ENCODE measurements at regions not wholly inside any gene's neighbourhood (a gene's known extent, or its start where the extent isn't known, plus 50 kb on each side); places are given as distances from the start of the nearest gene placed in this dataset.

DNA sequence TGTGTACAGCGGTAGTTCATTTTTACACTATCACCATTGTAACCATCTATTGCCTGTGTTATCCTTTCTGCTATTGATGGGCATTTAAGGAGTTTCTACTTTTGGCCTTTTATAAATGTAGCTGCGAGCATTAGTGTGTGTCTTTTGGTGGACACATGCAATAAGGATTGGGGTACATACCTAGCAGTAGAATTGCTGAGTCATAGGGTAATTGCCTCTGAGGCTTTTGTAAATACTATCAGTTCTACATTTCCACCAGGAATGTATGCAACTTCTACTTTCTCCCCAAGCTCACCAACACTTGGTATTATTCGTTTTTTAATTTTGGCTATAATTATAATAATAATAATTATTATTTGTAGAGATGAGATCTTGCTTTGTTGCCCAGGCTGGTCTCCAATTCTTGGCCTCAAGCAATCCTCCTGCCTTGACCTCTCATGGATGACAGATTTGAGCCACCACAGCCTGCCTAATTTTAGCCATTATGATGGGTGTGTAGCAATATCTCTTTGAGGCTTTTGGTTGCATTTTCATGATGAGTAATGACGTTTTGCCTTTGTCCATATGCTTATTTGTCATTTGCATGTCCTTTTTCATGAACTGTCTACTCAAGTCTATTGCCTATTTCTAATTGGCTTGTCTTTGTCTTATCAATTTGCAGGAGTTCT lies 277.0 kb downstream of the ACTR3B start:
- Histone ChIP-seq H3K4me1 (replicated peaks) (no peaks in the 10 kb centered on the region), H3K27ac (no peak overlapping the region), H3K36me3 (no peaks in the 10 kb centered on the region), H3K4me3 (no peak overlapping the region), H3K9me3 (no peaks in the 10 kb centered on the region), H3K27me3 (replicated peaks; ENCODE audit: insufficient read depth) (no peaks in the 10 kb centered on the region)
- TF ChIP-seq, protein P1, sequence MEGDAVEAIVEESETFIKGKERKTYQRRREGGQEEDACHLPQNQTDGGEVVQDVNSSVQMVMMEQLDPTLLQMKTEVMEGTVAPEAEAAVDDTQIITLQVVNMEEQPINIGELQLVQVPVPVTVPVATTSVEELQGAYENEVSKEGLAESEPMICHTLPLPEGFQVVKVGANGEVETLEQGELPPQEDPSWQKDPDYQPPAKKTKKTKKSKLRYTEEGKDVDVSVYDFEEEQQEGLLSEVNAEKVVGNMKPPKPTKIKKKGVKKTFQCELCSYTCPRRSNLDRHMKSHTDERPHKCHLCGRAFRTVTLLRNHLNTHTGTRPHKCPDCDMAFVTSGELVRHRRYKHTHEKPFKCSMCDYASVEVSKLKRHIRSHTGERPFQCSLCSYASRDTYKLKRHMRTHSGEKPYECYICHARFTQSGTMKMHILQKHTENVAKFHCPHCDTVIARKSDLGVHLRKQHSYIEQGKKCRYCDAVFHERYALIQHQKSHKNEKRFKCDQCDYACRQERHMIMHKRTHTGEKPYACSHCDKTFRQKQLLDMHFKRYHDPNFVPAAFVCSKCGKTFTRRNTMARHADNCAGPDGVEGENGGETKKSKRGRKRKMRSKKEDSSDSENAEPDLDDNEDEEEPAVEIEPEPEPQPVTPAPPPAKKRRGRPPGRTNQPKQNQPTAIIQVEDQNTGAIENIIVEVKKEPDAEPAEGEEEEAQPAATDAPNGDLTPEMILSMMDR (IDR thresholded peaks at IDR 0.05), result no peak
- TF ChIP-seq POLR2AphosphoS5 (IDR thresholded peaks at IDR 0.05) (no peak), POLR2A (IDR thresholded peaks at IDR 0.05) (no peak)
- DNase-seq (ENCODE audit: low spot score), result no peak
- intact Hi-C loops (cut with DNase I), result no loop called here
- 76% methylated on average over 4 of the region's 4 CpGs for WGBS

DNA sequence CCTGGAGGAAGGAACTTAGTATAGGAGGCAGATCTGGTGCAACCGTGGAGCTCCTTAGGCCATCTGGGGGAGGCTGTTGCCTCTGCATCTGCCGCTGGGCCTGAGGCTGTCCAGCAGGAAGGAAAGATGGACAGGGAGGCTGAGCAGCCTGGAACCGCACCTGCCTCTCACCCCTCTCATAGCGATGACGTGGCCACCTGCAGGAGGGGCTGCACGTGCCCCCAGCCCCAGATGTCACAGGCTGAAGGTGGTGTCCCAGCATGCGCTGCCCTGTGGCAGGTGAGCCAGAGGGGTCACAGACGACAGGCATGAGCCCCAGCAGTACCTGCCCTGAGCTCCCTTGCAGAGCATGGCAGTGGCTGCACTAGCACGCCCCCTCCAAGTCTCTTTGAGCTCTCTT lies 283.9 kb downstream of the ACTR3B start:
- intact Hi-C loops (cut with DNase I), result no loop called here
- Histone ChIP-seq H3K4me1 (replicated peaks) (no peaks in the 10 kb centered on the region), H3K27me3 (replicated peaks; ENCODE audit: insufficient read depth) (no peaks in the 10 kb centered on the region), H3K9me3 (no peaks in the 10 kb centered on the region), H3K4me3 (no peak overlapping the region), H3K27ac (no peak overlapping the region), H3K36me3 (no peaks in the 10 kb centered on the region)
- 86% methylated on average over 9 of the region's 9 CpGs for WGBS
- no peak for DNase-seq (ENCODE audit: low spot score)
- TF ChIP-seq, protein P1 (IDR thresholded peaks at IDR 0.05), result no peak
- TF ChIP-seq POLR2AphosphoS5 (IDR thresholded peaks at IDR 0.05), result no peak
- TF ChIP-seq POLR2A (IDR thresholded peaks at IDR 0.05), result no peak

GRCh38 chr7:153044981-153045380 lies 285.4 kb downstream of the ACTR3B start:
- no peak overlapping the region for H3K4me3 ChIP-seq
- no peaks in the 10 kb centered on the region for H3K9me3 ChIP-seq
- TF ChIP-seq, protein P1 (IDR thresholded peaks at IDR 0.05), result no peak
- TF ChIP-seq POLR2AphosphoS5 (IDR thresholded peaks at IDR 0.05) (no peak), POLR2A (IDR thresholded peaks at IDR 0.05) (no peak)
- no peaks in the 10 kb centered on the region for H3K4me1 ChIP-seq (replicated peaks)
- intact Hi-C loops (cut with DNase I), result no loop called here
- no peak for DNase-seq (ENCODE audit: low spot score)
- no peak overlapping the region for H3K27ac ChIP-seq
- no peaks in the 10 kb centered on the region for H3K27me3 ChIP-seq (replicated peaks; ENCODE audit: insufficient read depth)
- no peaks in the 10 kb centered on the region for H3K36me3 ChIP-seq

- H3K36me3 ChIP-seq, result no peaks in the 10 kb centered on the region
- intact Hi-C loops (cut with DNase I), result no loop called here
- no peak for DNase-seq (ENCODE audit: low spot score)
- H3K27me3 ChIP-seq (replicated peaks; ENCODE audit: insufficient read depth), result no peaks in the 10 kb centered on the region
- no peak overlapping the region for H3K4me3 ChIP-seq
- H3K27ac ChIP-seq, result no peak overlapping the region
- H3K9me3 ChIP-seq, result no peaks in the 10 kb centered on the region
- WGBS, result 87% methylated on average over 21 of the region's 21 CpGs
- TF ChIP-seq, protein P1 (IDR thresholded peaks at IDR 0.05), result no peak
- TF ChIP-seq POLR2AphosphoS5 (IDR thresholded peaks at IDR 0.05) (no peak), POLR2A (IDR thresholded peaks at IDR 0.05) (no peak)
- no peaks in the 10 kb centered on the region for H3K4me1 ChIP-seq (replicated peaks)
Observed at GRCh38 chr7:153047079-153047959, 287.8 kb downstream of the ACTR3B start.

All from prostate gland (tissue), 2 donors.